ENCODE measurements at regions not wholly inside any gene's neighbourhood (a gene's known extent, or its start where the extent isn't known, plus 50 kb on each side); places are given as distances from the start of the nearest gene placed in this dataset.

DNA sequence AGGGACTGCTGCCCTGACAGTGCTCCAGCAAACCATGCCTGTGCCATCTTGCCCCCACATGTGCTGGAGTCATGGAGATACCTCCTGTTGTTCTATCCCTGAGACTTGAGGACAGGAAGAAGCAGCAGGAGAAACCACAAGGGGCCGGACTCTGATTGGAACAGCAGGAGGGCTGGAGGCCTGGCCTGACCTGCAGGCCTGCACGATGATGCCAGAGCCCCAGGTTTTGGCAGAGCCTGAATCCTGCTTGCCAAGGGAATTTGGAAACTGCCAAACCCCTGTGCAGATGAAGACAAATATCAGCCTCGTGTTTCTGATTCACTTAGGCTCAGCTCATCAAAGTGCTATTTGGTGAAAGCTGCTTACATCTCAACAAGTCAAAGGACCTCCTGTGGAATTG, 177.6 kb downstream of the MAFB start:
- DNase-seq (no peak), ATAC-seq (peak in 1 of 4 donors; percentile 18)
- Histone ChIP-seq H3K27ac (no peak overlapping the region), H3K27me3 (peaks cover 0 to 6% (median 0%) of the 10 kb centered on the region in 9 donors), H3K4me3 (no peak overlapping the region), H3K9me3 (no peaks in the 10 kb centered on the region), H3K36me3 (no peaks in the 10 kb centered on the region), H3K4me1 (peaks cover 0 to 25% (median 0%) of the 10 kb centered on the region in 12 donors)
- TF ChIP-seq POLR2A (IDR thresholded peaks at IDR 0.05) = no peak
- TF ChIP-seq, protein P1, sequence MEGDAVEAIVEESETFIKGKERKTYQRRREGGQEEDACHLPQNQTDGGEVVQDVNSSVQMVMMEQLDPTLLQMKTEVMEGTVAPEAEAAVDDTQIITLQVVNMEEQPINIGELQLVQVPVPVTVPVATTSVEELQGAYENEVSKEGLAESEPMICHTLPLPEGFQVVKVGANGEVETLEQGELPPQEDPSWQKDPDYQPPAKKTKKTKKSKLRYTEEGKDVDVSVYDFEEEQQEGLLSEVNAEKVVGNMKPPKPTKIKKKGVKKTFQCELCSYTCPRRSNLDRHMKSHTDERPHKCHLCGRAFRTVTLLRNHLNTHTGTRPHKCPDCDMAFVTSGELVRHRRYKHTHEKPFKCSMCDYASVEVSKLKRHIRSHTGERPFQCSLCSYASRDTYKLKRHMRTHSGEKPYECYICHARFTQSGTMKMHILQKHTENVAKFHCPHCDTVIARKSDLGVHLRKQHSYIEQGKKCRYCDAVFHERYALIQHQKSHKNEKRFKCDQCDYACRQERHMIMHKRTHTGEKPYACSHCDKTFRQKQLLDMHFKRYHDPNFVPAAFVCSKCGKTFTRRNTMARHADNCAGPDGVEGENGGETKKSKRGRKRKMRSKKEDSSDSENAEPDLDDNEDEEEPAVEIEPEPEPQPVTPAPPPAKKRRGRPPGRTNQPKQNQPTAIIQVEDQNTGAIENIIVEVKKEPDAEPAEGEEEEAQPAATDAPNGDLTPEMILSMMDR (IDR thresholded peaks at IDR 0.05) = no peak
- 35 to 58% (median 49%) methylated on average over 2 to 3 of the region's 3 CpGs for WGBS, 4 donors
- intact Hi-C loops (cut with DNase I) = no loop called here

DNA sequence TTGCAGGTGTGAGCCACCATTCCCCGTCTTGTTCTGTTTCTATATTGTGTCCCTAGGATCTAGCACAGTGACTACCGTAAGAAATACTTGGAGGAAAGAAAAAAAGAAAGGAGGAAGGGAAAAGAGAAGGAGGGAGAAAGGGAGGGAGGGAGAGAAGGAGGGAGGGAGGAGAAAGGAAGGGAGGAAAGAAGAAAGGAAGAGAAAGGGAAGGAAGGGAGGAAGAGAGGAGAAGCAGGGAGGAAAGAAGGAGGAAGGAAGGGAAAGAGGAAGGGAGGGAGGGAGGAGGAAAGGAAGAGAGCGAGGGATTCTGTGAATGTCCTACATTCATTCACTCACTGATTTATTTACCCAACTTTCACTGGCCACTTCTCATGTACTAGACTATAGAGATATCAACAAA, 178.4 kb downstream of the MAFB start:
- DNase-seq (no peak), ATAC-seq (no peak)
- Histone ChIP-seq H3K9me3 (no peaks in the 10 kb centered on the region), H3K4me1 (peaks cover 0 to 33% (median 0%) of the 10 kb centered on the region in 12 donors), H3K4me3 (no peak overlapping the region), H3K27ac (no peak overlapping the region), H3K27me3 (peaks cover 0 to 6% (median 0%) of the 10 kb centered on the region in 9 donors), H3K36me3 (no peaks in the 10 kb centered on the region)
- 77 to 85% (median 81%) methylated on average over 3 of the region's 3 CpGs for WGBS, 4 donors
- intact Hi-C loops (cut with DNase I) = no loop called here
- TF ChIP-seq POLR2A (IDR thresholded peaks at IDR 0.05) = no peak
- TF ChIP-seq, protein P1 (IDR thresholded peaks at IDR 0.05) = no peak

DNA sequence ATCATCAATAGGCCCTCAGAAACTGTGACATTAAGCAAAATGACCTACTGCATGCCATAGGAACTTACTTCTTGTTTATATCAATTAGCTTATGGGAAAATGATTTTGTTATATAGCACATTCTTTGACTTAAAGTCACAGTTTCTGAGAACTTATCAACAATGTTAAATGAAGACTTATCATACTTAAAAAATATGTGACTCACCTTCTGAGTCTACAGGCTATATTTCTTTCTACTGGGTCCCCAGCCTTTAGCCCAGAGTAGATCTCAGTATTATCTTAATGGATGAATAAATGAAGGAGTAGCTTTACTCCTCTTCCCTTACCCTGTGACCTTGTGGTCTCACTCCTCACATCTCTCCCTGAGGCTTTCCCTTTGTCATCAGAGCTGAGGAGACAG, 180.2 kb downstream of the MAFB start:
- Histone ChIP-seq H3K4me3 (no peak overlapping the region), H3K27ac (no peak overlapping the region), H3K4me1 (peaks cover 0 to 38% (median 0%) of the 10 kb centered on the region in 12 donors), H3K27me3 (no peaks in the 10 kb centered on the region), H3K36me3 (no peaks in the 10 kb centered on the region), H3K9me3 (no peaks in the 10 kb centered on the region)
- intact Hi-C loops (cut with DNase I) = no loop called here
- no peak for ATAC-seq
- no peak for DNase-seq
- no peak for TF ChIP-seq POLR2A (IDR thresholded peaks at IDR 0.05)
- TF ChIP-seq, protein P1 (IDR thresholded peaks at IDR 0.05) = no peak

DNA sequence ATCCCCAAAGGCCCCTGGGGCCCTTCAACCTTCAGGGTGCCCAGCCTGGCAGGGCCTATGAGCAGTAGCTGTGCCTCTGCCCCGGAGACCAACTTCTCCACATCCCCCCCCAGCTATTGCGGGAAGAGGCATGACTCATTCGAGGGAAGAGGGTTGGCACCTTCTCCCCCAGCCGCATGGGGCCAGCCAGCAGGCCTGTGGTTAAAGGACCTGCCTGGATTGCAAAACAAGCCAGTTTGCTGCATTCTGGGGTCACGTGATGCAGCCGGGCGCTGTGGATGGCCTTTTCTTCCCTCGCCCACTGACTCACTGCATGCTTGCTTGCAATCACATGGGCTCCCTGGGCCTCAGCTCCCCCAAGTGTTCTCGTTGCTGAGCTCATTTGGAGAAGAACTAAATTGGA, 182.5 kb downstream of the MAFB start:
- no peak for TF ChIP-seq POLR2A (IDR thresholded peaks at IDR 0.05)
- TF ChIP-seq, protein P1 (IDR thresholded peaks at IDR 0.05) = no peak
- WGBS, 4 donors = 71 to 83% (median 78%) methylated on average over 9 of the region's 9 CpGs
- no peak overlapping the region for H3K4me3 ChIP-seq
- H3K9me3 ChIP-seq = no peaks in the 10 kb centered on the region
- no peaks in the 10 kb centered on the region for H3K27me3 ChIP-seq
- H3K4me1 ChIP-seq = peaks cover 0 to 52% (median 0%) of the 10 kb centered on the region in 12 donors
- no peaks in the 10 kb centered on the region for H3K36me3 ChIP-seq
- H3K27ac ChIP-seq = peak overlapping the region in 1 of 12 donors; percentile 72
- DNase-seq (peak; percentile 77 to 90 (median 82)), ATAC-seq (peak; percentile 56 to 91 (median 86))
- intact Hi-C loops (cut with DNase I) = no loop called here
